ENCODE measurements at regions not wholly inside any gene's neighbourhood (a gene's known extent, or its start where the extent isn't known, plus 50 kb on each side); places are given as distances from the start of the nearest gene placed in this dataset.

GRCh38 chr1:196143602-196144342 lies 464.5 kb downstream of the KCNT2 start:
- Histone ChIP-seq H3K4me3 (no peak overlapping the region), H3K36me3 (no peaks in the 10 kb centered on the region), H3K4me1 (peaks cover 0 to 5% (median 0%) of the 10 kb centered on the region in 12 donors), H3K9me3 (peaks cover 0 to 5% (median 0%) of the 10 kb centered on the region in 12 donors), H3K27ac (no peak overlapping the region), H3K27me3 (no peaks in the 10 kb centered on the region)
- intact Hi-C loops (cut with DNase I), result loop anchor here in 3 of 10 donors (10.0 kb wide), 2 partner anchors 161 to 199 kb away; no protein-coding TSS in a partner anchor
- DNase-seq (no peak), ATAC-seq (no peak)
- no peak for TF ChIP-seq POLR2A (IDR thresholded peaks at IDR 0.05)
- WGBS, 4 donors, result 60 to 71% (median 69%) methylated on average over 8 of the region's 8 CpGs

DNA sequence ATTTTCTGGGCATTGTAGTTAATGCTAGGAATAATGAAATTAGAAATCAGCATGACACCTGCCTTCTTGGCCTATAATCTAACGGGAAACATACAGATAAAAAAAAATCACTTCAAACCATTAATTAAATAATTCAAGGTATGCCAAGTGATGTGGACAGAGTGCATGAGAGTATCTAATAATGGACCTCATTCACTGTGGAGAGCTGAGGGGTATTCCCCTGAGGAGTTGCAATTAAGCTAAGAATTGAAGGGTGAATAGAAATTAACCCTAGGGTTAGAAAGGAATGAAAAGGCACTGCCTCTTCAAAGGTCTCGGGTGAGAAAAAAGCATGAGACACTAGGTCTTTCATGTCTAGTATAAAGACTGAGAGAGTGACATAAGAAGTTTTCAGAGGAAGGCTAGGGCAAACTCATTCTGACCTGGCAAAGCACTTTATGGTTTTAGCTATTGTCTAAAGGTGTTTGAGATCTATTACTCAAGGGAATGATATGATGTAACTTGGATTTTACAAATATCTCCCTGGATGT lies 466.1 kb downstream of the KCNT2 start:
- TF ChIP-seq, protein P1, sequence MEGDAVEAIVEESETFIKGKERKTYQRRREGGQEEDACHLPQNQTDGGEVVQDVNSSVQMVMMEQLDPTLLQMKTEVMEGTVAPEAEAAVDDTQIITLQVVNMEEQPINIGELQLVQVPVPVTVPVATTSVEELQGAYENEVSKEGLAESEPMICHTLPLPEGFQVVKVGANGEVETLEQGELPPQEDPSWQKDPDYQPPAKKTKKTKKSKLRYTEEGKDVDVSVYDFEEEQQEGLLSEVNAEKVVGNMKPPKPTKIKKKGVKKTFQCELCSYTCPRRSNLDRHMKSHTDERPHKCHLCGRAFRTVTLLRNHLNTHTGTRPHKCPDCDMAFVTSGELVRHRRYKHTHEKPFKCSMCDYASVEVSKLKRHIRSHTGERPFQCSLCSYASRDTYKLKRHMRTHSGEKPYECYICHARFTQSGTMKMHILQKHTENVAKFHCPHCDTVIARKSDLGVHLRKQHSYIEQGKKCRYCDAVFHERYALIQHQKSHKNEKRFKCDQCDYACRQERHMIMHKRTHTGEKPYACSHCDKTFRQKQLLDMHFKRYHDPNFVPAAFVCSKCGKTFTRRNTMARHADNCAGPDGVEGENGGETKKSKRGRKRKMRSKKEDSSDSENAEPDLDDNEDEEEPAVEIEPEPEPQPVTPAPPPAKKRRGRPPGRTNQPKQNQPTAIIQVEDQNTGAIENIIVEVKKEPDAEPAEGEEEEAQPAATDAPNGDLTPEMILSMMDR (IDR thresholded peaks at IDR 0.05), result no peak
- no peak for TF ChIP-seq POLR2A (IDR thresholded peaks at IDR 0.05)
- H3K36me3 ChIP-seq, result no peaks in the 10 kb centered on the region
- DNase-seq (no peak), ATAC-seq (no peak)
- intact Hi-C loops (cut with DNase I), result loop anchor here in 3 of 10 donors (10.0 kb wide), 2 partner anchors 163 to 197 kb away; no protein-coding TSS in a partner anchor
- H3K9me3 ChIP-seq, result peaks cover 0 to 5% (median 0%) of the 10 kb centered on the region in 12 donors
- H3K27ac ChIP-seq, result no peak overlapping the region
- peaks cover 0 to 5% (median 0%) of the 10 kb centered on the region in 12 donors for H3K4me1 ChIP-seq
- 56 to 66% (median 65%) methylated on average over 2 of the region's 2 CpGs for WGBS, 4 donors
- no peaks in the 10 kb centered on the region for H3K27me3 ChIP-seq
- H3K4me3 ChIP-seq, result no peak overlapping the region

GRCh38 chr1:196136396-196136795 lies 471.8 kb downstream of the KCNT2 start:
- WGBS, 4 donors, result 80 to 87% (median 83%) methylated on average over 4 of the region's 4 CpGs
- Histone ChIP-seq H3K4me1 (no peaks in the 10 kb centered on the region), H3K27ac (no peak overlapping the region), H3K36me3 (no peaks in the 10 kb centered on the region), H3K9me3 (peaks cover 0 to 5% (median 0%) of the 10 kb centered on the region in 12 donors), H3K27me3 (no peaks in the 10 kb centered on the region), H3K4me3 (no peak overlapping the region)
- DNase-seq (no peak), ATAC-seq (no peak)
- no peak for TF ChIP-seq POLR2A (IDR thresholded peaks at IDR 0.05)
- TF ChIP-seq, protein P1 (IDR thresholded peaks at IDR 0.05), result no peak
- intact Hi-C loops (cut with DNase I), result no loop called here

GRCh38 chr1:196131691-196132090 lies 476.5 kb downstream of the KCNT2 start:
- Histone ChIP-seq H3K4me1 (peaks cover 0 to 5% (median 0%) of the 10 kb centered on the region in 12 donors), H3K27me3 (no peaks in the 10 kb centered on the region), H3K36me3 (no peaks in the 10 kb centered on the region), H3K27ac (no peak overlapping the region), H3K4me3 (no peak overlapping the region), H3K9me3 (no peaks in the 10 kb centered on the region)
- WGBS, 4 donors, result 67 to 91% (median 83%) methylated on average over 1 of the region's 1 CpG
- TF ChIP-seq POLR2A (IDR thresholded peaks at IDR 0.05), result no peak
- TF ChIP-seq, protein P1 (IDR thresholded peaks at IDR 0.05), result no peak
- DNase-seq (no peak), ATAC-seq (no peak)
- intact Hi-C loops (cut with DNase I), result no loop called here

All from heart left ventricle (tissue), 16 donors.